H9 (cell line): ENCODE measurements at regions not wholly inside any gene's neighbourhood (a gene's known extent, or its start where the extent isn't known, plus 50 kb on each side); places are given as distances from the start of the nearest gene placed in this dataset.
A peak's percentile ranks its signal among the peaks of the same experiment; 100 is the strongest.

Experiments used
- DNase-seq: peaks from one replicate; pipeline ENCODE4 v3.0.0-alpha.2; 2017
- H2AFZ ChIP-seq: one replicate; pipeline ENCODE4 v1.6.1; 2013; ENCODE audit warnings: mild to moderate bottlenecking, low read length, control low read depth, moderate library complexity
- H2AK5ac ChIP-seq: 2 replicates; pipeline ENCODE4 v1.6.1; 2013; ENCODE audit warnings: low read length, control low read depth, mixed read lengths; ENCODE audit not compliant: insufficient read length
- H2BK120ac ChIP-seq: one replicate; pipeline ENCODE4 v1.6.1; 2013; ENCODE audit warnings: low read depth, mild to moderate bottlenecking, low read length, control low read depth, inconsistent platforms; ENCODE audit not compliant: poor library complexity, severe bottlenecking
- H2BK12ac ChIP-seq: 2 replicates; pipeline ENCODE4 v1.6.1; 2013; ENCODE audit warnings: low read length, control low read depth, mixed read lengths, low read depth; ENCODE audit not compliant: insufficient read length
- H2BK15ac ChIP-seq: 2 replicates; pipeline ENCODE4 v1.6.1; 2013; ENCODE audit warnings: low read depth, low read length, control low read depth
- H2BK20ac ChIP-seq: one replicate; pipeline ENCODE4 v1.6.1; 2013; ENCODE audit warnings: low read depth, mild to moderate bottlenecking, low read length, control low read depth, inconsistent platforms; ENCODE audit not compliant: poor library complexity, severe bottlenecking
- H2BK5ac ChIP-seq: 2 replicates; pipeline ENCODE4 v1.6.1; 2013; ENCODE audit warnings: low read length, control low read depth, mixed read lengths; ENCODE audit not compliant: insufficient read length
- H3K14ac ChIP-seq: 2 replicates; pipeline ENCODE4 v1.6.1; 2013; ENCODE audit warnings: low read length, control low read depth; ENCODE audit not compliant: insufficient read depth
- H3K18ac ChIP-seq: 2 replicates; pipeline ENCODE4 v1.6.1; 2013; ENCODE audit warnings: low read depth, mild to moderate bottlenecking, mixed read lengths, low read length, control low read depth; ENCODE audit not compliant: insufficient read length
- H3K23ac ChIP-seq: 2 replicates; pipeline ENCODE4 v1.6.1; 2013; ENCODE audit warnings: low read length, control low read depth, mixed read lengths, low read depth; ENCODE audit not compliant: insufficient read length
- H3K23me2 ChIP-seq: 2 replicates; pipeline ENCODE4 v1.6.1; 2013; ENCODE audit warnings: low read depth, mild to moderate bottlenecking, mixed read lengths, low read length, control low read depth; ENCODE audit not compliant: insufficient read length, poor library complexity, severe bottlenecking
- H3K27ac ChIP-seq: 2 replicates; pipeline ENCODE4 v1.5.1; 2013; ENCODE audit warnings: low read length, control low read depth, mixed read lengths, low read depth; ENCODE audit not compliant: insufficient read length
- H3K27me3 ChIP-seq: 2 replicates; pipeline ENCODE4 v1.6.1; 2013; ENCODE audit warnings: low read length, control low read depth, inconsistent platforms; ENCODE audit not compliant: insufficient read depth
- H3K4ac ChIP-seq: 2 replicates; pipeline ENCODE4 v1.6.1; 2013; ENCODE audit warnings: low read depth, mild to moderate bottlenecking, control low read depth, inconsistent platforms, low read length, moderate library complexity
- H3K4me1 ChIP-seq: 2 replicates; pipeline ENCODE4 v1.6.1; 2013; ENCODE audit warnings: low read length, control low read depth, inconsistent platforms; ENCODE audit not compliant: insufficient read depth
- H3K4me2 ChIP-seq: 2 replicates; pipeline ENCODE4 v1.6.1; 2013; ENCODE audit warnings: low read length, control low read depth, mixed read lengths; ENCODE audit not compliant: insufficient read length, insufficient read depth
- H3K56ac ChIP-seq: 2 replicates; pipeline ENCODE4 v1.6.1; 2013; ENCODE audit warnings: low read depth, mild to moderate bottlenecking, mixed read lengths, low read length, control low read depth; ENCODE audit not compliant: insufficient read length
- H3K79me1 ChIP-seq: 2 replicates; pipeline ENCODE4 v1.6.1; 2013; ENCODE audit warnings: low read depth, mild to moderate bottlenecking, moderate library complexity, low read length, control low read depth, inconsistent platforms; ENCODE audit not compliant: insufficient read depth, poor library complexity, severe bottlenecking
- H3K79me2 ChIP-seq: 2 replicates; pipeline ENCODE4 v1.6.1; 2013; ENCODE audit warnings: low read length, control low read depth, inconsistent platforms; ENCODE audit not compliant: insufficient read depth
- H3K9ac ChIP-seq: 2 replicates; pipeline ENCODE4 v1.6.1; 2013; ENCODE audit warnings: low read length, control low read depth, mixed read lengths; ENCODE audit not compliant: insufficient read length; ENCODE audit errors: extremely low read depth
- H3K9me3 ChIP-seq: one replicate; pipeline ENCODE4 v1.6.1; 2013; ENCODE audit warnings: low read depth, low read length, inconsistent platforms; ENCODE audit not compliant: control insufficient read depth
- H3T11ph ChIP-seq: one replicate; pipeline ENCODE4 v1.6.1; 2013; ENCODE audit warnings: mild to moderate bottlenecking, low read length, control low read depth, inconsistent platforms
- H4K20me1 ChIP-seq: one replicate; pipeline ENCODE4 v1.6.1; 2013; ENCODE audit not compliant: control insufficient read depth, insufficient read length, insufficient read depth
- H4K5ac ChIP-seq: 2 replicates; pipeline ENCODE4 v1.6.1; 2013; ENCODE audit warnings: low read depth, mild to moderate bottlenecking, mixed read lengths, low read length, control low read depth; ENCODE audit not compliant: insufficient read length
- H4K8ac ChIP-seq: replicated peaks from 2 replicates; pipeline ENCODE4 v1.6.1; 2013; ENCODE audit warnings: low read length, control low read depth, mixed read lengths, low read depth; ENCODE audit not compliant: insufficient read length
- H4K91ac ChIP-seq: 2 replicates; pipeline ENCODE4 v1.6.1; 2013; ENCODE audit warnings: low read depth, mild to moderate bottlenecking, moderate library complexity, mixed read lengths, low read length, control low read depth; ENCODE audit not compliant: insufficient read length
- H3K27ac Mint-ChIP-seq, 3 experiments: 2 replicates in 2 of 3; 3 replicates in 1 of 3; pipeline ENCODE4 v1.8.0; 2020 to 2021; ENCODE audit warnings: mixed read lengths in 3 of 3, mild to moderate bottlenecking in 1 of 3, moderate library complexity in 1 of 3
- H3K27me3 Mint-ChIP-seq: 2 replicates; pipeline ENCODE4 v1.8.0; 2021; ENCODE audit warnings: low read depth, mild to moderate bottlenecking, moderate library complexity, mixed read lengths
- H3K36me3 Mint-ChIP-seq, 3 experiments: 2 replicates in 2 of 3; 3 replicates in 1 of 3; pipeline ENCODE4 v1.8.0; 2020 to 2021; ENCODE audit warnings: low read depth in 3 of 3, mixed read lengths in 3 of 3; ENCODE audit not compliant: insufficient read depth in 1 of 3
- H3K4me1 Mint-ChIP-seq, 2 experiments: 2 replicates each; pipeline ENCODE4 v1.8.0; 2020; ENCODE audit warnings: mixed read lengths in 2 of 2
- H3K4me3 Mint-ChIP-seq, 2 experiments: 2 replicates in 1 of 2; 3 replicates in 1 of 2; pipeline ENCODE4 v1.8.0; 2020 to 2021; ENCODE audit warnings: mild to moderate bottlenecking in 2 of 2, mixed read lengths in 2 of 2, moderate library complexity in 1 of 2
- H3K9me3 Mint-ChIP-seq, 2 experiments: 2 replicates in 1 of 2; 3 replicates in 1 of 2; pipeline ENCODE4 v1.8.0; 2020; ENCODE audit warnings: mild to moderate bottlenecking in 2 of 2, mixed read lengths in 2 of 2, moderate library complexity in 1 of 2
- WGBS: extraction: QIAGEN DNeasy Blood & Tissue Kit; methylation state at CpG from one replicate; pipeline ENCODE4 v1.1.7; 2013; ENCODE audit warnings: missing lambda C conversion rate, low lambda C conversion rate, mixed read lengths; ENCODE audit not compliant: insufficient read length; ENCODE audit errors: extremely low coverage; 5-methylcytosine and 5-hydroxymethylcytosine counted together
- TF ChIP-seq, protein P1 (sequence below): fragments of 200-600 bp; sonication (generic); conservative IDR thresholded peaks from 3 replicates; pipeline ENCODE4 v1.8.0; 2021; ENCODE audit warnings: antibody characterized with exemption, mild to moderate bottlenecking

DNA sequence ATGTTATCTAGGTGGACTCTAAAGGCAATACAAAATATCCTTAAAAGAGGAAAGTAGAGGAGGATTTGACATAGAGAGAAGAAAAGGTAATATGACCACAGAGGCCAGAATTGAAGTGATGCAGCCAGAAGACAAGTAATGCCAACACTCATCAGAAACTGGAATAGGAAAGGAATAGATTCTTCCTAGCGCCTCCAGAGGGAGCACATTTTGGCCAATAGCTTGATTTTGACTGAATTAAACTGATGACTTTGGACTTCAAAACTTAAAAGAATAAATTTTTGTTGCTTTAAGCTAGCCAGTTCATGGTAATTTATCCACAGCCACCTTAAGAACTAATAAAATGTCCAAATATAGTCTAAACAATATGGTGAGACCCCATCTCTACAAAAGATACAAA, 1921.9 kb downstream of the OLFM4 start:
- Mint-ChIP-seq H3K36me3 (peaks cover 17 to 28% (median 22%) of the 10 kb centered on the region in 3 experiments), H3K27me3 (no peaks in the 10 kb centered on the region), H3K4me3 (no peak overlapping the region), H3K27ac (no peak overlapping the region), H3K4me1 (peaks cover 11 to 19% of the 10 kb centered on the region in 2 experiments), H3K9me3 (peaks cover 2 to 12% of the 10 kb centered on the region in 2 experiments; a peak in 4 of 5 replicates)
- Histone ChIP-seq H4K91ac (no peak overlapping the region), H3K9ac (no peak overlapping the region), H3K56ac (no peak overlapping the region), H3K4me1 (no peaks in the 10 kb centered on the region; the same call in 1 of the 2 replicates), H3K14ac (no peak overlapping the region), H4K8ac (no peak overlapping the region), H3K79me2 (no peaks in the 10 kb centered on the region), H2BK15ac (no peak overlapping the region), H2BK12ac (no peak overlapping the region), H4K5ac (no peak overlapping the region), H3K4ac (no peak overlapping the region), H3K4me2 (no peak overlapping the region), H2AFZ (no peak overlapping the region), H2BK20ac (no peak overlapping the region), H3K9me3 (no peaks in the 10 kb centered on the region), H3K23me2 (no peaks in the 10 kb centered on the region), H3T11ph (no peak overlapping the region), H3K27me3 (no peaks in the 10 kb centered on the region), H2BK5ac (no peak overlapping the region), H3K79me1 (no peaks in the 10 kb centered on the region), H2BK120ac (no peak overlapping the region), H3K18ac (no peak overlapping the region), H4K20me1 (no peaks in the 10 kb centered on the region), H3K27ac (no peak overlapping the region), H2AK5ac (no peak overlapping the region), H3K23ac (no peak overlapping the region)
- TF ChIP-seq, protein P1, sequence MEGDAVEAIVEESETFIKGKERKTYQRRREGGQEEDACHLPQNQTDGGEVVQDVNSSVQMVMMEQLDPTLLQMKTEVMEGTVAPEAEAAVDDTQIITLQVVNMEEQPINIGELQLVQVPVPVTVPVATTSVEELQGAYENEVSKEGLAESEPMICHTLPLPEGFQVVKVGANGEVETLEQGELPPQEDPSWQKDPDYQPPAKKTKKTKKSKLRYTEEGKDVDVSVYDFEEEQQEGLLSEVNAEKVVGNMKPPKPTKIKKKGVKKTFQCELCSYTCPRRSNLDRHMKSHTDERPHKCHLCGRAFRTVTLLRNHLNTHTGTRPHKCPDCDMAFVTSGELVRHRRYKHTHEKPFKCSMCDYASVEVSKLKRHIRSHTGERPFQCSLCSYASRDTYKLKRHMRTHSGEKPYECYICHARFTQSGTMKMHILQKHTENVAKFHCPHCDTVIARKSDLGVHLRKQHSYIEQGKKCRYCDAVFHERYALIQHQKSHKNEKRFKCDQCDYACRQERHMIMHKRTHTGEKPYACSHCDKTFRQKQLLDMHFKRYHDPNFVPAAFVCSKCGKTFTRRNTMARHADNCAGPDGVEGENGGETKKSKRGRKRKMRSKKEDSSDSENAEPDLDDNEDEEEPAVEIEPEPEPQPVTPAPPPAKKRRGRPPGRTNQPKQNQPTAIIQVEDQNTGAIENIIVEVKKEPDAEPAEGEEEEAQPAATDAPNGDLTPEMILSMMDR: peak; percentile 59
- no peak for DNase-seq
- WGBS: no CpG with 5 or more reads among the region's 1 CpG
